ENCODE measurements at regions not wholly inside any gene's neighbourhood (a gene's known extent, or its start where the extent isn't known, plus 50 kb on each side); places are given as distances from the start of the nearest gene placed in this dataset.

DNA sequence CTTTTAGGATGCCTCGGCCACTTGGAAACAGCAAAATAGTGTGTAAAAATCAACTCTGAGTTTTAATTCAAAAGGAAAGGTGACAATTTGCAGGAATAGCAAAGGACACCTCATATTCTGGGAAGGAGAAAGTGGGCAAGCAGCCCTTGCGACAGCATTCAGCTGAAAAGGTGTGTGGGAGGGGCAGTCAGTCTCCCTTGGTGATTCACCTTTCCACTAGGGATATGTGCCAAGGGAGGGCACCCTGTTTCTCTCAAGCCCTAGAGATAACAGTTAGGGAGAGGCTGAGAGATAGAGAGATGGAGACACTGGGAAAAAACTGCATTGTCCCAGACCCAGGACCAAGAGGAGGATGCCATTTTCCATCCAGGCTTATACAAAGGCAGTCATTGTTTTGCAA lies 228.1 kb downstream of the EPM2A start:
- intact Hi-C loops (cut with DNase I): no loop called here
- Histone ChIP-seq H3K27me3 (no peaks in the 10 kb centered on the region), H3K4me3 (no peak overlapping the region), H3K4me1 (no peaks in the 10 kb centered on the region), H3K27ac (no peak overlapping the region), H3K36me3 (no peaks in the 10 kb centered on the region), H3K9me3 (peaks cover 0 to 37% of the 10 kb centered on the region in 2 donors)
- no peak for ATAC-seq
- TF ChIP-seq, protein P1, sequence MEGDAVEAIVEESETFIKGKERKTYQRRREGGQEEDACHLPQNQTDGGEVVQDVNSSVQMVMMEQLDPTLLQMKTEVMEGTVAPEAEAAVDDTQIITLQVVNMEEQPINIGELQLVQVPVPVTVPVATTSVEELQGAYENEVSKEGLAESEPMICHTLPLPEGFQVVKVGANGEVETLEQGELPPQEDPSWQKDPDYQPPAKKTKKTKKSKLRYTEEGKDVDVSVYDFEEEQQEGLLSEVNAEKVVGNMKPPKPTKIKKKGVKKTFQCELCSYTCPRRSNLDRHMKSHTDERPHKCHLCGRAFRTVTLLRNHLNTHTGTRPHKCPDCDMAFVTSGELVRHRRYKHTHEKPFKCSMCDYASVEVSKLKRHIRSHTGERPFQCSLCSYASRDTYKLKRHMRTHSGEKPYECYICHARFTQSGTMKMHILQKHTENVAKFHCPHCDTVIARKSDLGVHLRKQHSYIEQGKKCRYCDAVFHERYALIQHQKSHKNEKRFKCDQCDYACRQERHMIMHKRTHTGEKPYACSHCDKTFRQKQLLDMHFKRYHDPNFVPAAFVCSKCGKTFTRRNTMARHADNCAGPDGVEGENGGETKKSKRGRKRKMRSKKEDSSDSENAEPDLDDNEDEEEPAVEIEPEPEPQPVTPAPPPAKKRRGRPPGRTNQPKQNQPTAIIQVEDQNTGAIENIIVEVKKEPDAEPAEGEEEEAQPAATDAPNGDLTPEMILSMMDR (IDR thresholded peaks at IDR 0.05): no peak
- no peak for DNase-seq

DNA sequence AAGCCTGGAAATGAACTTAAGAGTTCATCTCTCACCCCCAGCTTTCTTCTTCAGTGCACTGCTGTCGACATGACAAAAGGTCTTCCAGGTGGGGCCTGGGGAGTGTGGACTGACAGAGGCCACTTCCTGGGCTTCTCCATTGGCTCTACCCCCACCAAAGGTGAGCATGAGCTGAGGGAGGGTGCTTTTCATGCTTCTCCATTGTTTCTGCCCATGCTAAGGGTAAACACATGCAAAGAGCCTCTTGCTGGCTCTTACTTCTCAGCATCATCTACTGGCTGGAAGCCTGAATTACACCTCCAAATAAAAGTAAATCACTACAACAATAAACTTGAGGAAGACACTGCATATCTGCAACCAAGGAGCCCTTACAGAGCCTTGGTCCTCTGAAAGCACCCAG lies 227.2 kb downstream of the EPM2A start:
- H3K4me3 ChIP-seq: no peak overlapping the region
- H3K9me3 ChIP-seq: peaks cover 0 to 35% of the 10 kb centered on the region in 2 donors
- H3K27me3 ChIP-seq: no peaks in the 10 kb centered on the region
- DNase-seq (no peak), ATAC-seq (no peak)
- no peak overlapping the region for H3K27ac ChIP-seq
- TF ChIP-seq, protein P1 (IDR thresholded peaks at IDR 0.05): no peak
- intact Hi-C loops (cut with DNase I): no loop called here
- no peaks in the 10 kb centered on the region for H3K4me1 ChIP-seq
- no peaks in the 10 kb centered on the region for H3K36me3 ChIP-seq

DNA sequence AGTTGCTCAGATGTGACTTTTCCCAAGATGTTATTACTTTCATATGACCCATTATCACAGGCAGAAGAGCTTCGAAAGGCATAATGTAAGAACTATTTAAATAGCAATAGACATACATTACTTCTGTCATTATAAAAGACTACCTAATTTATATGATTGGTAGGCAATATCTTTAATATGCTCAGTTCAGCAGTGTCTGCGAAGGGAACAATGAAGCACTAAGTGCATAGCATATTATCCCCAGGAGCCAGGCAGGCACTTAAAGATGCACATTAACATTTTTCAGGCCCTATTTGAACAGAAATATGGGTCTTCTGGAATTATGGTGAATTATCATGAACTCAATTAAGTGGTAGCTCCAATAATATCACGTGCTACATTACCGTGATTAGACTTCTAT lies 217.8 kb downstream of the EPM2A start:
- H3K4me1 ChIP-seq: no peaks in the 10 kb centered on the region
- intact Hi-C loops (cut with DNase I): no loop called here
- no peak overlapping the region for H3K27ac ChIP-seq
- no peaks in the 10 kb centered on the region for H3K9me3 ChIP-seq
- DNase-seq (no peak), ATAC-seq (no peak)
- H3K36me3 ChIP-seq: no peaks in the 10 kb centered on the region
- H3K4me3 ChIP-seq: no peak overlapping the region
- TF ChIP-seq, protein P1 (IDR thresholded peaks at IDR 0.05): no peak
- H3K27me3 ChIP-seq: no peaks in the 10 kb centered on the region

DNA sequence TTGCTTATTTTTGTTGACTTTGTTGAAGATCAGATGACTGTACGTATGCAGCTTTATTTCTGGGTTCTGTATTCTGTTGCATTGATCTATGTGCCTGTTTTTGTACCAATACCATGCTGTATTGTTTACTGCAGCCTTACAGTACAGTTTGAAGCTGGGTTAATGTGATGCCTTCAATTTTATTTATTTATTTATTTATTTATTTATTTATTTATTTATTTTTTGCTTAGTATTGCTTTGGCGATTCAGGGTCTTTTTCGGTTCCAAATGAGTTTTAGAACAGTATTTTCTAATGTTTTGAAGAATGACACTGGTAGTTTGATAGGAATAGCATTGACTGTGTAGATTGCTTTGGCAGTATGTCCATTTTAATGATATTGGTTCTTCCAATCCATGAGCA lies 210.3 kb downstream of the EPM2A start:
- no peak for DNase-seq
- H3K36me3 ChIP-seq: no peaks in the 10 kb centered on the region
- ATAC-seq: no peak
- peaks cover 0 to 16% of the 10 kb centered on the region in 2 donors for H3K9me3 ChIP-seq
- intact Hi-C loops (cut with DNase I): no loop called here
- TF ChIP-seq, protein P1 (IDR thresholded peaks at IDR 0.05): no peak
- no peak overlapping the region for H3K27ac ChIP-seq
- H3K4me3 ChIP-seq: no peak overlapping the region
- no peaks in the 10 kb centered on the region for H3K4me1 ChIP-seq
- no peaks in the 10 kb centered on the region for H3K27me3 ChIP-seq

DNA sequence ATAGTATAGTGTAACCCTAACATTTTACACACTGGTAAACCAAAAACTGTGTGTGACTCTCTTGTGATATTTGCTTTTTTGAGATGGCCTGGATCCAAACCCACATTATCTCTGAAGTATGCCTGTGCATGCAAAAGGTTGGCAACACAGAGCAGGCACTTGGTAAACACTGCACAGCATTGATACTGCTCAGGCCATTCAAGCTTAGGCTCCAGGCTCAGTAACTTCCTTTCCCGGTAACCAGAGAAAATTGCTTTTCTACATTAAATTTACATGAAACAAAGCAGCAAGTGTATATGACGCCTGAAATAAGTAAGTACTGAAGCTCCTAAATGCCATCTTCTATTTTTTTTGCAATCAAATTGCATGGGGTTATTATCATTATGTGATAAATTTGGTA lies 205.7 kb downstream of the EPM2A start:
- TF ChIP-seq, protein P1 (IDR thresholded peaks at IDR 0.05): no peak
- intact Hi-C loops (cut with DNase I): no loop called here
- H3K27me3 ChIP-seq: no peaks in the 10 kb centered on the region
- H3K4me3 ChIP-seq: no peak overlapping the region
- H3K4me1 ChIP-seq: no peaks in the 10 kb centered on the region
- DNase-seq (no peak), ATAC-seq (peak; percentile 83)
- peaks cover 0 to 7% of the 10 kb centered on the region in 2 donors for H3K9me3 ChIP-seq
- no peak overlapping the region for H3K27ac ChIP-seq
- H3K36me3 ChIP-seq: no peaks in the 10 kb centered on the region
